ENCODE measurements at regions not wholly inside any gene's neighbourhood (a gene's known extent, or its start where the extent isn't known, plus 50 kb on each side); places are given as distances from the start of the nearest gene placed in this dataset.

GRCh38 chr13:91166714-91167511, 180.6 kb upstream of the MIR17HG start:
- no peak for TF ChIP-seq POLR2A (IDR thresholded peaks at IDR 0.05)
- no peak for TF ChIP-seq EP300 (IDR thresholded peaks at IDR 0.05)

Data from ovary (tissue), 1 donor.